Dedifferentiated amniotic fluid mesenchymal stem cell (primary cell): ENCODE measurements at regions not wholly inside any gene's neighbourhood (a gene's known extent, or its start where the extent isn't known, plus 50 kb on each side); places are given as distances from the start of the nearest gene placed in this dataset.

Experiments used
- DNase-seq: peaks from one replicate; pipeline ENCODE4 v3.0.0-alpha.2; 2016; ENCODE audit errors: extremely low spot score

DNA sequence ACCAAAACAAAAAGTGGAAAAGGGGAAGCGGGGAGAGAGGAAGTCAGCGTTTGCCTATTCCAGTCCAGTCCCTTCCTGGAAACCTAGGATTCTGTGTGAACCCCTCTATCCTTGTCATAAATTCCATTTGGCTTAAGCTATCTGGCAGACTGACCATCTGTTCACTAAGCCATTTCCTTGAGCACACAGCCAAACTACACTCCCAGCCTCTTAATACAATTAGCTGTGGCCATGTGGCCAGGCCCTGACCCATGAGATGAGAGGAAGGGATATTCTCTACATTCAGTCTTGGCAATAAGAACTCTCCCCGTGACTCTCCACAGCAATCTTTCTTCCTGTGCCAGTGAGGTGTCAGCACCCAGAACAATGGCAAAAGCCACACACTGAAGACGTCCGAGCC, 424.8 kb downstream of the TLE1 start:
- no peak for DNase-seq

DNA sequence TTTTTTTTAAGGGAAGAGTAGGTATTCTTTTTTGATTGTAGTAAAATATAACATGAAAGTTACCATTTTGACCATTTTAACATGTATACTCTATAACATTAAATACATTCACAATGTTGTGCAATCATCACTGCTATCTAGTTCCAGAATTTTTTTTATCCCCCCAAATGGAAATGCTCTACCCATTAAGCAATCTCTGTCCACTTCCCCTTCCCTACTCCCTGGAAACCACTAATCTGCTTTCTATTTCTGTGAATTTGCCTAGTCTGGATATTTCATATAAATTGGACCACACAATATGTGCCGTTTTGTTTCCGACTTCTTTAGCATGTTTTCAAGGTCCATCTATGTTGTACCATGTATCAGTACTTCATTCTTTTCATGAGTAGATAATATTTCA, 429.5 kb downstream of the TLE1 start:
- DNase-seq, result no peak

DNA sequence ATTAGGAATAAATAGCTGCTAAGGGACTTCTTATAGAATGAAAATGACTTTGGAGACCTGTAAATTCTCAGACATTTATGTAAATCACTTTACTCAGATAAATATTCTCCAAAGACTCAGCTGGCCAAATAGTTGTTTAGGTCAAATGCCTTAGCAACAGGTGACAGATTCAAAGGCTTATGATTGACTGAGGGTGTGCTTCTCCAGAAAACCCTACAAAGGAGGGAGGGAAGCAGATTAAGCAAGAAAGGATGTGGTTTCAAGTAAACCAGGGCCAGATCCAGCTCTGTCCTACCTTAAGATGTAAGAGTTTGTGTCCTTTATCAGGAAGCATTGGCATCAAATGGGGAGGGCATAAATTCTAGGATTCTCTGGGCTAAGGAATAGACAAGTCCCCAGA, 433.0 kb downstream of the TLE1 start:
- no peak for DNase-seq

DNA sequence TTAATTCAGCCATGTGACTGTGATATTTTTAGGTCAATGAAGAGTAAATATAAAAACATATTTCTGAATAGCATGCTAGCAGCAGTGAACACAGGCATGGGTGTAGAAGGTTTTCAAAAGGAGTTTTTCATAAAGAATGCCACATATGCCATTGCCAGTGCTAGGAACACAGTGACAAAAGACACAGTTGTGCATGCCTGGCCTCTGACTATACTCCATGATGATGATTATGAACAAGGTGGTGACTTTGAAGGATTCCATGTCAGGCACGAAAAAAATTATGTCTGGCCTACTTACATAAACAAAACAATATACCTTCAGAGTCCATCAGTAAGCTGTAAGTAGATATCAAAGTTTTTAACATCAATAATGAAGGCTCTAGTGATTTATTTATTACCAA, 438.7 kb downstream of the TLE1 start:
- DNase-seq, result no peak

DNA sequence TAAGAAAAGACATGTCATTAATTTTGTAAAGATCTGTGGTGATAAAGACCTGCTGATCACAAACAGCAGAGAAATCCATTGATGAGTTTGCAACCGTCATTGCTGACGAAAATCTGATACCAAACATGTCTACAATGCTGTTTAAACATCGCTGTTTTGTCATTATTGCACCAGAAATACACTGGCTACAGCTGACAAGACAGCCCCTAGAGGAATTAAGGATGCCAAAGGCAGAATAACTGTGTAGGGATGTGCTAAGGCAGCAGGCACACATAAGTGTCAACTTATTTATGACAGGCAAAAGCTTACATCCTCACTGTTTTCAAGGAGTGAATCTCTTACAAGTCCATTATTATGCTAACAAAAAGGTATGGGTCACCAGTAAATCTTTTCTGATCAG, 439.3 kb downstream of the TLE1 start:
- no peak for DNase-seq

DNA sequence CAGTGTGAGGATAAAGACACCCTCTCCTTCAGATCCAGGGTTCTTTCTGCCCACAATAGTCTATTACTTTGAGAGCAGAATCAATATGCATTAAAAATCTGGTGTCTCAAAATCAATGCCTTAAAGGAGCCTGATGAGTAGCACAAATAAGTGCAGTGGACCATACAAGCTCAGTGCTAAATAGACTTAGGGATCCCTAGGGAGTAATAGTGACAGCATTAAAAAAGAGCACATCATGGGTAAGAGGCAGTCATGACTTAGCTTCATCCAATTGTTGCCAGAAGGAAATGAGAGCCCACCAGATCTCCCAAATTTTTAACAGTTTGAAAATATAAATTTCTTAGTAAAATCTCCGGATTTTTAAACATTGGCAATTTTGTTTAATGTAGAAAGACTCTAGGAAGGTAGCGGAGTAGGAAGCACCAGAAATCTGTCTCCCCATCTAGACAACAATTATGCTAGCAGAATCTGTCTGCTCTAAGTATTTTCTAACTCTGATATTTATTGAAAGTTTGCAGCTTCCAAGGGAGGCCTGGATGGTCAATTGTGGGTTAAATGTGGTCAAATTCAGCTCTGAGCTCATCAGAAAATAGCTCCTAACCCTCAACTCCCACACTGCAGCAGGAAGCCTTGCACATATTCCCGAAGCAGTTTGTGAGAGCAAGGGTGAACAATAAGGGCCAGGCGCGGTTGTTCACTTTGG, 443.9 kb downstream of the TLE1 start:
- DNase-seq, result no peak

DNA sequence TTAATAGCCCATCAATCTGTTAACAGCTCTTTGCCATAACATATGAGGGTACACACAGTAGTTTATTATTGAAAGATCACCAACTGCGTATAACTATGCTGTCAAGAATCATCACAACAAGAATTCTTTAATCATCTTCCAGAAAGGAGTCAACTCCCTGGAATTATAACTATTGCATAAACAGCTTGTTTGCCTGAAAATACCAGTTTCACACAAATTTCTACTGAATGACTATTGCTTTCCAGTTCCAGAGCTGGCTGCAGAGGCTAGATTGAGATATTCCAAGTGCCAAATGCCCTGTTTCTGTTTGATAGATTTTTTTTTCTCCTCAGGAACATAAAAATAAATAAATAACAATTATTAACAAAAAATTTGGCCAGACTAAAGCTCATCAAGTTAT, 444.7 kb downstream of the TLE1 start:
- no peak for DNase-seq

DNA sequence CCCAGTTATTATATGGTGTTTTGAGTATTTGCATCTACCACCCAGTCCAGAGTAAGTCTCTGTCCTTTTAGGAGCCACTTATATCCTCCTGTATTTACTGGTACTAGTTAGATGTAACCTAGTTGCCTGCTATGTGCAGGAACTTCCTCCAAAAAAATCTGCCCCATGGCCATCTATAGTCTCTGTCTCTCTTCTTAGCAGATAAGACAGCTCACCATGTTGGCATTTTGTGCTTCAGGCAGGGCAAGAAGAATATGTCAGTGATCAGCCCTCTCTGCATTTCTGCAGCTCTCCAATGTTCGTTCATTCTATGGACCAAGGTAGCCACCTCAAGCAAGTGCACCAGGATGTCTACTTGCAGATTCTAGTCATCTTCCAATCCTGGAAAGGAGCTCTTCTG, 446.5 kb downstream of the TLE1 start:
- no peak for DNase-seq

DNA sequence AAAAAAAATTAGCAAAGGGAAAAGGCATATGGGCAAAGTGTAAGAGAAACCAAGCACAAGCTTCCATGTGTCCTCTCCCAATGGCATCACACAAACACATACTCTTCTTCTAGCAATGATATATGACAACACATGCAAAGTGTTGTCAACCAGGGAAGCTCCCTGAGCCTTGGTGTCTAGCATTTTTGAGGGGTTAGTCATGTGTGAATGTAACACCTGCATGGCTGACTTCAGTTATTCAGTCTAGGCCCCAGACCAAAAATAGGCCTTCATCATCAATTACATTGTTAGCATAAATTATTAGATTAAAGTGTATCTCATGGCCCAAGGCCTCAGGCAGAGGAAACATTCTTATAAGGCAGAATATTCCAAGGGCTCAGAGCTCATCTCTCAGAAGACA, 450.0 kb downstream of the TLE1 start:
- no peak for DNase-seq

DNA sequence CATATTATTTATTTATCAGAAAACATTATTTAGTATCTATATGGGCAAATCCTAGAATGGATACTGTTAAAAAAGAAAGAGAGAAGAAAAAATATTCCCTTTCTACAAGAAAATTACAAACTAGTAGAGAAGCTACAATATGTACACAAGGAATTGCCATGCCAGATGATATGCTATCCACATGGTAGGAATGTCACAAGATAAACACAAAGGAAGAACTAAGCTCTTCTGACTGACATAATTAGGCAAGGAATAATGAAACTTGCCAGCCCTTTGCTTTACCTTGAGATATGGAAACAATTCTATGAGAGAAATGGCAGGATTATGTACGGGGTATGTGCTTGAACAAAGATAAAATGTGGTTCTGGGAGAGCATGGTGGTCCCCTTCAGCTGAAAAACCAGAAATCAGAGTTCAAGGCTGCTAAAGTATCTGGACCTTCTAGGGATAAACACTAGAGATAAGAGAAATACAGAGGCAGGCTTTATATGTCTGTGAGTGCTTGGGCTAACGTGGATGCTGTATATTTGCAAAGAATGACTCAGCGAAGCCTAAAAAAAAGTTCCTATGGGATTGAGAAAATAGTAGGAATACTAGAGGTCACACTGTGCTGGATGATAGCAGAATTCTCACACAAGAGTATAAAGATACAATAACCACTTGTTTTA, 451.6 kb downstream of the TLE1 start:
- no peak for DNase-seq

DNA sequence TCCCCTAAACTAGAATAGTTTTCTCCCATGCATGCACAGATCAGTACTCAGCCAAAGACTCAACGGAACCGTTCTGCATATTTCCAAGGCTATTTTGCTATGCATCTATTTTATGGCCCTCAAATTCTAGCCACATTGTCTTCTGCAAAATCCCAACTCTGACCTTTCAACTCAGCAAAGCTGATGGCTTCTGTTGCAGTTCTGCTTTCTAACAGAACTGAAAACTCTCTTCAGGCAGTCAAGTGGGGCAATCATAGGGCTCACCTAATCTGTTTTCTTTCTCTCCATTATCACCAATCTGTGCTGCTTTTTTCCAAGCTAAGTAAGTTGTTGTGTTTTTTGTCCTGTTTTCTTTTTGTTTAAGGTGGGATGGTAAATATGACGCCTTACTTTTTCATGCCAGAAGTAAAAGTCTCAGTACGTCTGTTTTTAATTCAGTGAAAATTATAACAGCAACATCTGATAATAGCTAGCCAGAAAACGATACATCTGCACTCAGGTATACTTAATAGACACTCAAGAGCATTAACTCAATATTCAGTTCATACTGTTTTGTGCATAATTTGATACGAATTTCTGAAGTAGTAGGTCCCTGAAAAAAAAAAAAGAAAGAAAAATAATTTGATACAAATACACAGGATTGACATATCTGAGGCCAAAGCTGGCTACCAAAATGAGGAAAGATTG, 454.3 kb downstream of the TLE1 start:
- DNase-seq, result no peak

DNA sequence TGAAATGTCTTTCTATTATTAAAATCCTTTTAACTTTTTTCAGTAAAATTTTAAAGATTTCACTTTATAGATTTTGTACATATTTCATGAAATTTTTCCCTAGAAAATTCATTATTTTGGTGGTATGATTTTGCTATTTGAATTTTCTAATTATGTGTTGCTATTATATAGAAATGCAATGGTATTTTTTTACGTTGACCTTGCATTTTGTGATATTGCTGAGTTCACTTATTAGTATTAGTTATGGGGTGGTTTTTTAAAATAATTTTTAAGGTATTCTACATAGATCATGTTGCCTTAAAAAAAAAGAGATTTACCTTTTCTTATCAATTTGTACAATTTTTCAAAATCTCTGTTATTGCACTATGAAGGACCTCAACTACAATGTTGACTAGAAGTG, 458.3 kb downstream of the TLE1 start:
- no peak for DNase-seq

DNA sequence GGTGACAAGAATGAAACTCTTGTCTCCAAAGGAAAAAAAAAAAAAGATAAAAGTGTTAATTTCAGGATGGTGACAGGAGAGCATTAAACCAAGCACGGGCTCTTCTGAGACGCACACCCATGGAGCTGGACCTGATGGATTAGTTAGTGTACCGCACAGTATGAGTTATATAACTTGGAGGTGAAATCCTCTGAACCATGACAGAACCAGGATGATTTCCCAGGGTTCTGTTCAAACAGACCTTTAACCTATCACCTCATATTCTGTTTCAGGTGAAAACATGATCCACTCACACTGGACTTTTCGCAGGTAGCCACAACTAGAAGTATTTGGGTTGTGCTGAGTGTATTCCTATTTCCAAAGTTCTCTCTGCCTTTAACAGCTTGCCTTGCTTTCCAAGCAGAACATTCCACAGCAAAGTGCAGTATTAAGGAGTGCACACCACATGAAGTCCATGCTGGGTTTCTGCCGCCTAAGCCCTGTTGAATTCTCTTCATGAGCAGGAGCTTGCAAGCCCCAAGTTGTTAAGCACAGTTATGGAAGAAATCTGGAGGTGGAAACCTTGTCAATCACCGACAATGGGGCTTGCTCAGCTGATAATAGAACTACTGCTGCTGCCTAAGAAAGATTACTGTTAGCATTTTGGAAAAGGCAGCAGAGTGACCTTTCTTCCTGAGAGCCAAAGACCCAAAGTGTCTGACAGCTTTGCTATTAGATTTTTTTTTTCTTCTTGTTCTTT, 461.7 kb downstream of the TLE1 start:
- no peak for DNase-seq

DNA sequence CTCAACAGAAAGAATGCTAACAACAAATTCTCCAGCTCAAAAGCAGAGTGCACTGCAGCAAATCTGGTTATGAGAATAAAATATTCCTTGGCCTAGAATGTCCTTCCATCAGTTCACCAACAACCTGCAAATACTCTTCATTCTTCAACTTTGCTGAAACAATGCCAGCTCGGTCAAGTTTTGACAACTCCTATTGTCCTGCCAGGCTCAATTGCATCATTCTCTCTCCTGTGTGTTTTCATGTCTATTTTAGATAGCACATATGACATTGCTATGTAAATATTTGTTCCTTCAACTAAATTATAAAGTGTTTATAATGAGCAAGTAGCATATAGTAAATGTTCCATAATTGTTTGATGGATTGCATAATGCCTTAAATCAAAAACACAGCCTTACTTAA, 463.8 kb downstream of the TLE1 start:
- DNase-seq, result no peak

DNA sequence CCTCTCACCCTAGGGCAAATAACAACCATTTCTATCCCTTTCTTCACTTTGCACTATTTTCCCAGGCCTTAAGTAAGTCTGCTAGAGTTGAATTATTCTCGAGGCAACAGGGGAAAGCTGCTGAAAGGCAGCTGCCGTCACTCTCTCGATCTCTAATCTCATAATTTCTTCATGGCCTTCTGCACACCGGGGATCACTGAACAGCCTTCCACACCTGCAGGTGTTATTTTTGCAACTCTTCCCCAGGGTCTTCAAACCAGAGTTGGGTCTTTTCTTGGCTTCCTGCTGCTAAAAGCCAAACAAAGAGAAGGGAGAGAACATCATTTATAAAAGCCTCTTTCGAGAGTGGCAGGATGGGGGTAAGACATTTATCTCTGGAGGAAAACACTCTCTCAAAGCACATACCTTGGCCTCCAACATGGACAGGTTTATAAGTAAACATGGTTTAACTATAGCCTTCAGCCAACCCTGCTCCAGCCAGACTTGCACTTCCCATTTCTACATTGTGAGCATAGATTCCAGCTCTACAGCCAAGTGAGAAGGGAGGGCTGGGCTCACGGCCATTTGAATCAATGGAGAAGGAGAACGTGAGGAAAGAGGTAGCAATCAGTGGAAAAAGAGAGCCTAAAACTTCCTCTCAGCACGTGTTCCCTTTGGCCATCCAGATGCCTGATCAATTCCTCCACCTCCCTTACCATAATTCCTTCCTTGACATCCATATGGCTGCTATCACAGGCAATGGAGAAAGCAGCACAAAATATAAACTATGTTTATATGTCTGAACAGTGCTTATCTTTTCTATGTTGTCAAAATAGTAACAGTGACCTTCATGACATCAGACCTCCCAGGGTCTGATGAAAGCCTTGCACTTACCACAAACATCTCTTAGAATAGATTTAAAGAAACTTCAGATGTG, 464.9 kb downstream of the TLE1 start:
- DNase-seq, result no peak

DNA sequence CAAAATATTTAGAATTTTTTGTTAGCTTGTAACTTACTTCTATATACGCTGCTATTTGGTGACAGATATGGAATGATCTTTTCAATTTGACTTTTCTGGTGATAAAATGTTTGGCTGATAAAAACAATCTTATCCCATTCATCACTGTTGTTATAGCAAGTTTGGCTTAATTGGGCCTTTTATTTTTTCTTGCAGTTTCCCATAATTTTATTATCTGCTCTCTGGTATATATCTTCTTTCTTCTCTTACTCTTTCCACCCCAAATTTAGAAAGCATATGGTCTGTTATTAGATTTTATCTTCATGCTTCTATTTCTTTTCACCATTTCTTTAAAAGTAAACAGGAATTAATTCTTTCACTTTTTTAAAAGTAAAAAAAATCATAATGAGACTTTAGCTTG, 474.4 kb downstream of the TLE1 start:
- no peak for DNase-seq

DNA sequence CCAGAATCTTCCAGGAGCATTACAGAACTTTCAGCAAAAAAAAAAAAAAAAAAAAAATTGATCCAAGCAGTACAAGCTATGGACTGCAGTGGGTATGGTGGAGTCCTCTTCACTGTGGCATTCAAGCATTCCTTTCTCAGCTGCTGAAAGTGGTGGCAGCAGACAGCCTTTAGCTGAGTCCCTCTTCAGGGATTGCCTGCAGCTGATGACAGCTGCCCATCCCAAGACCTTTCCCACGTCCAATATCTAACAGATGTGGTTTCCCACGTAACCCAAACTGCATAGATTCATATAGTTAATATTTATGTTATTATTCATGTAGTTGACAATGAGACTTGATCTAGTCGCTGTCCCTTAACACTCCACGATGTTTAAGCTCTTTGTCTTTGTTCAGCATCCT, 475.9 kb downstream of the TLE1 start:
- no peak for DNase-seq

DNA sequence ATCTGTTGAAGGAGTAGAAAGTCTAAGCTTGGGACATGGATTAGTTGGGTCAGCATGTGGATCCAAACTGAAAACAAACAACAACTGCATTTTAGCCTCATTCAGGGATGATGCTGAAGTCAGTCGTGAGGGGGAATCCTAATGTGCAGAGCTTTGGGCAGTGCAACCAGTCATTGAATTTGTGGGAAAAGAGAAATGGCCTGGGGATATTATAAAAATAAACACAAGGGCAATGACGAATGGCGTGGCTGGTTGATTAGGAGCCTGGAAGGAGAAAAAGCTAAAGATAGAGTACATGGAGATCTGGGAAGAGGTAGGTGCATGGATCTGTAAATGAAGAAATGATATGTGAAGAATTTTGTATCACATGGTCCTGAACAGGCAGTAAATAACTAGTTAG, 477.6 kb downstream of the TLE1 start:
- no peak for DNase-seq

DNA sequence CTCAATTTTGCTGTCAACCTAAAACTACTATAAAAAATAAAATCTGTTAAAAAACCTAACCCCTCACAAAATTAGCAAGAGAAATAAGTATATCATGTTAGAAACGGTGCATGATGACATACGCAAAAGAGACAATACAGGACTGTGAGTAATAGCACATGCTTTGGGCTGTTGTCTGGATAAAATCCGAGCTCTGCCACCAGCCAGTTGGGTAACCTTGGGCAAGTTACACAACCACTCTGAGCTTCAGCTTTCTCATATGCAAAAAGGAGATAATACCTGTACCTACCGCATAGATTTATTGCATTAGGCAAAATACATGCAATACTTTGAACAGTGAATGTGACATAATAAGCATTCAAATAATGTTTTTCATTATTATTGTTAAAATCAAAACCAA, 481.7 kb downstream of the TLE1 start:
- DNase-seq, result no peak

DNA sequence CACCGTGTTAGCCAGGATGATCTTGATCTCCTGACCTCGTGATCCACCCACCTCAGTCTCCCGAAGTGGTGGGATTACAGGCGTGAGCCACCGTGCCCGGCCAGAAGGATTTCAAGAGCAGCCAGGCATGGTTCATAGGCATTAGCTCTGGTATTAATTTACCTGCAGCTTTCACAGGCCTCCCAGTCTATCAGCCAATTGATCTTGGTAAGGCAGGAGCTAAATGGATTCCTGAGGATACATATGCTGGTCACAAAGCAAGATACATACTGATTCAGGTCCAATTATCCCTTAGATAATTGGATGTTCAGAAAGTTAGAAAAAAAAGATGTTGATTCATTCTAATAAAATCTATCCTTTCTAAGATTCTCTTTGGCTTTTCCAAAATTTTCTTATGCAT, 487.1 kb downstream of the TLE1 start:
- DNase-seq, result no peak

DNA sequence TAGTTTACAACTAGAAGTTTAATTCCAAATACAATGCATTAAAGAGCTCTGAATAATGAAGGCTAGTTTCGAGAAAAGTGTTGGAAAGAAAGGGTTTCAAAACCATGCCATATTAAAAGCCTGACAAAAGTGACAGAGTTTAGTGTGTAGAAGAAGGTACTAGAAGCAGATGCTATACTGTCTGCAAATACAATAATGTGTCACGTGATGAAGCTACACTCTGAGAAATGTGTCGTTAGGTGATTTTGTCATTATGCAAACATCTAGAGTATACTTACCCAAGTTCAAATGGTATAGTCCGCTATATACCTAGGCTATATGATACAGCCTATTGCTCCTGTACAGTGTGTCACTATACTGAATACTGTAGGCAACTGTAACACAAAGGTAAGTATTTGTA, 494.1 kb downstream of the TLE1 start:
- no peak for DNase-seq
